H1 (cell line): ENCODE measurements at regions not wholly inside any gene's neighbourhood (a gene's known extent, or its start where the extent isn't known, plus 50 kb on each side); places are given as distances from the start of the nearest gene placed in this dataset.

Experiments
- CTCF ChIA-PET: fragments of 300-600 bp; sonication (Branson Sonifier 250); formaldehyde crosslinking; loops from one replicate; lab custom pipeline; 2021; ENCODE audit not compliant: partially characterized antibody; lab: Charles Lee
- POLR2A ChIA-PET: fragments of 300-600 bp; sonication (Branson Sonifier 250); formaldehyde crosslinking; loops from one replicate; lab custom pipeline; 2021; ENCODE audit warnings: inconsistent platforms; ENCODE audit not compliant: partially characterized antibody; lab: Charles Lee
- DNase-seq, 2 experiments: peaks; one replicate each; pipeline versions ENCODE4 v3.0.0 to v3.0.0-alpha.2; 2010 to 2022; ENCODE audit warnings: low spot score in 2 of 2, low read depth in 1 of 2, mixed read lengths in 1 of 2
- FAIRE-seq: peaks from 2 replicates; lab custom pipeline; 2011; peaks lifted over from hg19 to GRCh38; lab: Jason Lieb, UNC
- H2AFZ ChIP-seq: 2 replicates; pipeline ENCODE4 v1.8.1; 2012; ENCODE audit warnings: low read length, inconsistent platforms
- H2AK5ac ChIP-seq: 2 replicates; pipeline ENCODE4 v1.6.1; 2013; ENCODE audit warnings: low read depth, low read length
- H2BK120ac ChIP-seq: replicated peaks from 2 replicates; pipeline ENCODE3; 2013; ENCODE audit warnings: low read depth, low read length, inconsistent platforms
- H2BK12ac ChIP-seq: 2 replicates; pipeline ENCODE4 v1.6.1; 2013; ENCODE audit warnings: low read depth, low read length
- H2BK15ac ChIP-seq: 2 replicates; pipeline ENCODE4 v1.6.1; 2013; ENCODE audit warnings: low read length
- H2BK20ac ChIP-seq: 2 replicates; pipeline ENCODE4 v1.6.1; 2013; ENCODE audit warnings: low read length
- H2BK5ac ChIP-seq: 2 replicates; pipeline ENCODE4 v1.6.1; 2013; ENCODE audit warnings: low read depth, low read length
- H3K14ac ChIP-seq: 2 replicates; pipeline ENCODE4 v1.6.1; 2013; ENCODE audit warnings: inconsistent platforms; ENCODE audit not compliant: insufficient read length
- H3K18ac ChIP-seq: 2 replicates; pipeline ENCODE4 v1.6.1; 2013; ENCODE audit warnings: low read length; ENCODE audit errors: extremely low read depth
- H3K23ac ChIP-seq: 2 replicates; pipeline ENCODE4 v1.6.1; 2013; ENCODE audit warnings: inconsistent platforms; ENCODE audit not compliant: insufficient read length
- H3K23me2 ChIP-seq: 2 replicates; pipeline ENCODE4 v1.6.1; 2013; ENCODE audit warnings: low read depth, low read length
- H3K27ac ChIP-seq: 2 replicates; pipeline ENCODE4 v1.6.1; 2011; ENCODE audit warnings: low read depth, low read length, inconsistent platforms
- H3K27me3 ChIP-seq, 4 experiments: replicated peaks in 1 of 4; 1 replicate in 1 of 4; 2 replicates in 3 of 4; pipeline versions ENCODE4 v1.6.1 to v1.8.1; 2011 to 2013; ENCODE audit warnings: low read length in 3 of 4, mild to moderate bottlenecking in 3 of 4, inconsistent platforms in 2 of 4, mixed read lengths in 2 of 4, moderate library complexity in 1 of 4; ENCODE audit not compliant: control insufficient read depth in 3 of 4, insufficient read depth in 3 of 4; ENCODE audit errors: extremely low read depth in 1 of 4
- H3K36me3 ChIP-seq, 4 experiments: 2 replicates each; pipeline versions ENCODE4 v1.6.1 to v1.8.1; 2011 to 2013; ENCODE audit warnings: mild to moderate bottlenecking in 4 of 4, low read length in 3 of 4, moderate library complexity in 2 of 4, control low read depth in 1 of 4, inconsistent platforms in 1 of 4; ENCODE audit not compliant: insufficient read depth in 4 of 4, control insufficient read depth in 2 of 4
- H3K4ac ChIP-seq: replicated peaks from 2 replicates; pipeline ENCODE3; 2013; ENCODE audit warnings: low read length, low read depth, mixed read lengths, inconsistent platforms; ENCODE audit not compliant: insufficient read length
- H3K4me1 ChIP-seq, 4 experiments: replicated peaks in 1 of 4; 1 replicate in 1 of 4; 2 replicates in 3 of 4; pipeline versions ENCODE4 v1.6.1 to v1.8.1; 2011 to 2013; ENCODE audit warnings: low read length in 3 of 4, inconsistent platforms in 2 of 4, mixed read lengths in 1 of 4; ENCODE audit not compliant: insufficient read depth in 4 of 4, control insufficient read depth in 3 of 4
- H3K4me2 ChIP-seq, 2 experiments: 2 replicates each; pipeline versions ENCODE4 v1.6.1 to v1.8.1; 2011 to 2013; ENCODE audit warnings: low read depth in 2 of 2, low read length in 2 of 2, control low read depth in 1 of 2, inconsistent platforms in 1 of 2, mild to moderate bottlenecking in 1 of 2; ENCODE audit not compliant: insufficient read depth in 1 of 2
- H3K4me3 ChIP-seq, 4 experiments: fragments of 200-600, 300-600 bp in 1 of 4; sonication (generic), shearing (Covaris generic), sonication (Bioruptor Twin) in 1 of 4; 2 replicates each; pipeline versions ENCODE4 v1.5.1 to v1.8.1; 2011 to 2016; ENCODE audit warnings: low read length in 4 of 4, low read depth in 3 of 4, control low read depth in 2 of 4, inconsistent platforms in 2 of 4, mild to moderate bottlenecking in 2 of 4, mixed read lengths in 1 of 4, moderate library complexity in 1 of 4; ENCODE audit not compliant: insufficient read depth in 2 of 4; ENCODE audit errors: extremely low read depth in 1 of 4
- H3K56ac ChIP-seq: replicated peaks from 2 replicates; pipeline ENCODE3; 2013; ENCODE audit warnings: low read depth, mild to moderate bottlenecking, mixed read lengths, low read length, inconsistent platforms; ENCODE audit not compliant: insufficient read length
- H3K79me1 ChIP-seq: 2 replicates; pipeline ENCODE4 v1.6.1; 2013; ENCODE audit warnings: low read depth, low read length, control low read depth
- H3K79me2 ChIP-seq, 2 experiments: 2 replicates each; pipeline versions ENCODE4 v1.6.1 to v1.8.1; 2012 to 2013; ENCODE audit warnings: low read length in 2 of 2, mild to moderate bottlenecking in 2 of 2, inconsistent platforms in 1 of 2; ENCODE audit not compliant: insufficient read depth in 2 of 2, control insufficient read depth in 1 of 2
- H3K9ac ChIP-seq, 4 experiments: replicated peaks in 1 of 4; 1 replicate in 1 of 4; 2 replicates in 3 of 4; pipeline versions ENCODE4 v1.6.1 to v1.8.1; 2011 to 2013; ENCODE audit warnings: low read depth in 3 of 4, low read length in 3 of 4, control low read depth in 2 of 4, mild to moderate bottlenecking in 2 of 4, moderate library complexity in 2 of 4, inconsistent platforms in 1 of 4; ENCODE audit errors: extremely low read depth in 1 of 4
- H3K9me3 ChIP-seq, 2 experiments: 2 replicates each; pipeline versions ENCODE4 v1.6.1 to v1.8.1; 2012 to 2013; ENCODE audit warnings: mild to moderate bottlenecking in 2 of 2, moderate library complexity in 2 of 2, control low read depth in 1 of 2, inconsistent platforms in 1 of 2, low read depth in 1 of 2, low read length in 1 of 2, mixed read lengths in 1 of 2; ENCODE audit not compliant: insufficient read depth in 2 of 2
- H4K20me1 ChIP-seq, 2 experiments: replicated peaks in 1 of 2; 2 replicates each; pipeline versions ENCODE3 to v1.8.1; 2011 to 2013; ENCODE audit warnings: inconsistent platforms in 2 of 2, low read length in 2 of 2, mild to moderate bottlenecking in 1 of 2; ENCODE audit not compliant: insufficient read depth in 2 of 2, control insufficient read depth in 1 of 2
- H4K5ac ChIP-seq: 2 replicates; pipeline ENCODE4 v1.6.1; 2013; ENCODE audit warnings: low read length, low read depth, mixed read lengths, inconsistent platforms; ENCODE audit not compliant: insufficient read length
- H4K8ac ChIP-seq: 2 replicates; pipeline ENCODE4 v1.8.0; 2013; ENCODE audit warnings: mild to moderate bottlenecking, moderate library complexity, low read length, inconsistent platforms; ENCODE audit not compliant: insufficient read depth; ENCODE audit errors: extremely low read depth
- H4K91ac ChIP-seq: replicated peaks from 2 replicates; pipeline ENCODE3; 2013; ENCODE audit warnings: low read length, mixed read lengths, inconsistent platforms; ENCODE audit not compliant: insufficient read length
- ASH2L ChIP-seq: fragments of 200-600, 300-600 bp; sonication (generic); IDR thresholded peaks from one replicate; pipeline ENCODE4 v1.7.1; 2017; ENCODE audit warnings: low read length
- ATF2 ChIP-seq: IDR thresholded peaks from 2 replicates; pipeline ENCODE4 v1.6.1; 2012; ENCODE audit warnings: low read length, inconsistent platforms
- BCL11A ChIP-seq, 2 experiments: IDR thresholded peaks; one replicate each; pipeline ENCODE4 v1.6.1; 2011; ENCODE audit warnings: low read depth in 2 of 2, low read length in 2 of 2, mild to moderate bottlenecking in 2 of 2
- CBX5 ChIP-seq: fragments of 300-800, 300-1000 bp; sonication (generic); IDR thresholded peaks from 2 replicates; pipeline ENCODE4 v1.7.1; 2016; ENCODE audit warnings: antibody characterized with exemption, low read length, low read depth
- CBX8 ChIP-seq: fragments of 300-800, 300-1000 bp; sonication (generic); IDR thresholded peaks from 2 replicates; pipeline ENCODE4 v1.7.1; 2016; ENCODE audit warnings: low read depth, low read length, borderline replicate concordance
- CREB1 ChIP-seq: IDR thresholded peaks from 2 replicates; pipeline ENCODE4 v1.6.1; 2012; ENCODE audit warnings: inconsistent platforms
- CTBP2 ChIP-seq: IDR thresholded peaks from 2 replicates; pipeline ENCODE4 v1.7.0; 2011; ENCODE audit warnings: borderline replicate concordance, mild to moderate bottlenecking, moderate library complexity, mixed read lengths, low read length; ENCODE audit not compliant: insufficient read depth, insufficient read length
- FOSL1 ChIP-seq: IDR thresholded peaks from 2 replicates; pipeline ENCODE4 v1.6.1; 2011; ENCODE audit warnings: mild to moderate bottlenecking, low read depth, low read length, moderate library complexity; ENCODE audit not compliant: insufficient read depth
- JUN ChIP-seq: IDR thresholded peaks from 2 replicates; pipeline ENCODE4 v1.6.1; 2011; ENCODE audit warnings: low read depth, mild to moderate bottlenecking, improper control_type of control experiment, low read length
- NANOG ChIP-seq: IDR thresholded peaks from 2 replicates; pipeline ENCODE4 v1.6.1; 2011; ENCODE audit warnings: low read length, low read depth, mild to moderate bottlenecking, inconsistent platforms; ENCODE audit not compliant: insufficient read depth, poor library complexity, severe bottlenecking
- RXRA ChIP-seq: IDR thresholded peaks from 2 replicates; pipeline ENCODE4 v1.6.1; 2011; ENCODE audit warnings: low read depth, mild to moderate bottlenecking, low read length, moderate library complexity; ENCODE audit not compliant: insufficient read depth
- SAP30 ChIP-seq: fragments of 300-600 bp; sonication (generic); IDR thresholded peaks from 2 replicates; pipeline ENCODE4 v1.7.1; 2012; ENCODE audit warnings: low read length, moderate library complexity, mild to moderate bottlenecking, inconsistent platforms; ENCODE audit not compliant: insufficient read depth, insufficient replicate concordance
- SP4 ChIP-seq: IDR thresholded peaks from 2 replicates; pipeline ENCODE4 v1.6.1; 2012; ENCODE audit warnings: low read length, inconsistent platforms
- TBP ChIP-seq: IDR thresholded peaks from 2 replicates; pipeline ENCODE4 v1.6.1; 2011; ENCODE audit warnings: low read depth, low read length, improper control_type of control experiment
- WGBS, 2 experiments: shearing (Covaris generic) in 1 of 2; methylation state at CpG; one replicate each; pipeline versions ENCODE4 v1.1.6 to v1.1.7; 2013 to 2015; ENCODE audit warnings: low lambda C conversion rate in 2 of 2, mixed read lengths in 2 of 2, inconsistent platforms in 1 of 2, low coverage in 1 of 2, missing lambda C conversion rate in 1 of 2; ENCODE audit not compliant: insufficient replicate concordance in 2 of 2, insufficient coverage in 1 of 2, insufficient read length in 1 of 2; ENCODE audit errors: extremely low coverage in 1 of 2, missing lambda C conversion rate in 1 of 2; 5-methylcytosine and 5-hydroxymethylcytosine counted together

- no peak overlapping the region for H4K8ac ChIP-seq
- CTCF ChIA-PET, result interaction anchor here (1.2 kb wide), 1 partner anchor 63 kb away, joined by 3 read pairs; no protein-coding TSS in a partner anchor
- no peak overlapping the region for H3K4me2 ChIP-seq
- no peak overlapping the region for H2AK5ac ChIP-seq
- no peaks in the 10 kb centered on the region; a peak in 1 of 7 replicates for H3K4me1 ChIP-seq
- no peak overlapping the region for H2BK5ac ChIP-seq
- no peak overlapping the region for H3K27ac ChIP-seq
- H2BK15ac ChIP-seq, result no peak overlapping the region
- H3K79me2 ChIP-seq, result no peaks in the 10 kb centered on the region
- H2AFZ ChIP-seq, result no peak overlapping the region
- no peak overlapping the region for H3K23ac ChIP-seq
- no peak overlapping the region for H2BK12ac ChIP-seq
- no peak for FAIRE-seq
- H3K9me3 ChIP-seq, result no peaks in the 10 kb centered on the region
- H4K91ac ChIP-seq, result no peak overlapping the region
- no peaks in the 10 kb centered on the region for H4K20me1 ChIP-seq
- POLR2A ChIA-PET, result no interaction called here
- WGBS, 2 experiments, result 88% methylated on average over 1 of the region's 1 CpG; no CpG with 5 or more reads in 1 of the 2 experiments
- H4K5ac ChIP-seq, result no peak overlapping the region
- no peaks in the 10 kb centered on the region for H3K27me3 ChIP-seq
- H2BK120ac ChIP-seq, result no peak overlapping the region
- DNase-seq, result no peak
- no peak overlapping the region for H3K56ac ChIP-seq
- H3K79me1 ChIP-seq, result no peaks in the 10 kb centered on the region
- H3K18ac ChIP-seq, result no peak overlapping the region
- no peak overlapping the region for H3K4ac ChIP-seq
- H3K23me2 ChIP-seq, result no peaks in the 10 kb centered on the region
- no peaks in the 10 kb centered on the region for H3K36me3 ChIP-seq
- no peak overlapping the region for H3K4me3 ChIP-seq
- no peak overlapping the region for H3K9ac ChIP-seq
- H2BK20ac ChIP-seq, result no peak overlapping the region
- no peak overlapping the region for H3K14ac ChIP-seq
- no peak for TF ChIP-seq CREB1
- no peak for TF ChIP-seq TBP
- TF ChIP-seq FOSL1, result no peak
- TF ChIP-seq JUN, result no peak
- TF ChIP-seq NANOG, result no peak
- TF ChIP-seq ASH2L, result no peak
- no peak for TF ChIP-seq BCL11A (IDR thresholded peaks at IDR 0.05; ENCODE audit: low read depth in 2 of 2, low read length in 2 of 2)
- TF ChIP-seq SAP30, result no peak
- no peak for TF ChIP-seq CBX5
- TF ChIP-seq SP4, result no peak
- no peak for TF ChIP-seq CTBP2
- no peak for TF ChIP-seq CBX8
- TF ChIP-seq RXRA, result no peak
- no peak for TF ChIP-seq ATF2
Measured at GRCh38 chr1:73009311-73009710, 727.0 kb upstream of the NEGR1 start.
